COLO668 (cell line): ENCODE measurements at regions not wholly inside any gene's neighbourhood (a gene's known extent, or its start where the extent isn't known, plus 50 kb on each side); places are given as distances from the start of the nearest gene placed in this dataset.

Experiments
- DNase-seq: peaks from one replicate; lab custom pipeline; 2025; ENCODE audit not compliant: unreplicated experiment; lab: John Stamatoyannopoulos, UW

DNA sequence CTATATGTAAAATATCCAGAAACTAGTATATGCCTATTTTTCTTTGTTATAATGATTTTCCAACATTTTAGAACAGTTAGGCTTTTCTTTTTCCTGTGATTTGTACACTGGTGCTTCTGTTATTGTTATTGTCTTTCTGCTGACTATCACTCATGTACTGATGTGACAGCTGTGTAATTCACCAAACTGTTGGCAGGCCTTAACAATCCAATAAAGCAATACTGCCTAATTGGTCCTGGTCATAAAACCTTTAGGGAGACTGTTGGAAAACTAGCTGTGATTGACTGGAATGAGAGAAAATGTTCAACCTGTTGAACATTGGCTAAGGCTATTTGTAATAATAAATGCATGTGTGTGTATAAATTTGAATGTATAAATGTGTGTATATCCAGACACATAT, 956.6 kb downstream of the REEP3 start:
- DNase-seq = no peak

DNA sequence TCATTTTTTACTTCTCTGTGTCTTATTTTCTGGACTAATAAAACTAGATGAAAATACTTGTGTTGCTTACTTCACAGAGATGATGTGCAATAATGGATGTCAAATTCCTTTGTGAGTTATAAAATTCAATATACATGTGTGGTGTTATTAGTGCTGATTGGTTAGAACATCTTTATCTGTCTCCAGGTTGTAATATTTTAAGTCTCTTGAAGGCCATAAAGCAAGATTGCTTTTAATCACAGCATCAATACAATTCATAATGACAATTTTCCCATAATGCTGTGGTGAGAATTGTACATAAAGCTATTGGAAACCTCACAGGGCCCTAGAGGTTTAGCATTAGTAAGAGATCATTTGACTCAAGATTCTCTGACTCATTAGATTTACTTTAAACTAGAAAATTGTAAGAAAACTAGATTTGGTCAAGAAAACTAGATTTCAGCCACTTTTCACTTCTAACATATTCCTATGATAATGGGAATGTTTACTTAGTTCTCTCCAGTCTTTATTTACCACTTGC, 963.7 kb downstream of the REEP3 start:
- no peak for DNase-seq

DNA sequence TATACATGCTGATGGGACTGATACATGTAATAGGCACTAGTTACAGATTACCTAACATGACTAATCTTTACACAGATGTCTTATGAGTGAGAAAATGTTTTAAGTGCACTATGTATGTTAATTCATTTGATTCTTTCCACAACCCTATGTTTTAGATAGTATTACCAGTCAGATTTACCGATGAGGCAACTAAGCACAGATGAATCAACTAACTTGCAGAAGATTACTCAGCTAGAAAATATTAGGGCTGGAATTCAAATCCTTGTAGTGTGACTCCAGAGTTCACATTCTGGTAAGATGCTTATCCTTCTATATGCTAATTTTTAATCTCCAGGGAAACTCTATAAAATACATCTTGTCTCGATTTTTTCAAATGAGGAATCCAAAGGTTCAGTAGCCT, 964.9 kb downstream of the REEP3 start:
- no peak for DNase-seq

DNA sequence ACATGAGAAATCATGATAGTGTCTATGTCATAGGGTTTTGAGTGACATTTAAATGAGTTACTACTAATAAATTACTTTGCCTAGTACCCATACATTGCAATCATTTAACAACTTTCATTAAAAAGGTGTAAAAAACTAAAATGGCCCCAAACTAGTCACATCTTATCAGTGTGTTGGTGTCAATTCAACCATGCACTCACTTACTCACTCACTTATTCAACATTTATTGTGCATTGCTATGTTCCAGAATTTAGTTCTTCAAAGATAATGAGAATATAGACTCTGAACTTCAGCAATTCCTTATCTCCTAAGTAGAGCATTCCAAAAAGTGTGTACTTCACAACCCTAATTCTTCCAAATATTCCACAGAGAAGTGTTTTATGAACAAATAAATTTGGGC, 965.7 kb downstream of the REEP3 start:
- no peak for DNase-seq

DNA sequence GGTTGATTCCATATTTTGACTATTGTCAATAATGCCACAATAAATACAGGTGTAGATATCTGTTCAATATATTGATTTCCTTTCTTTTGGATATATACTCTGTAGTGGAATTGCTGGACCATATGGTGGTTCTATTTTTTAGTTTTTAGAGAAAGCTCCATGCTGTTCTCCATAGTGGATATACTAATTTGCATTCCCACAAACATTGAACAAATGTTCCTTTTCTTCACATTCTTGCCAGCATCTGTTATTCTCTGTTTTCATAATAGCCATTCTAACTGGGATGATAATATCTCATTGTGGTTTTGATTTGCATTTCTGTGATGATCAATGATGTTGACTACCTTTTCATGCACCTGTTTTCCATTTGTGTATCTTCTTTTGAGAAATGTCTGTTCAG, 973.7 kb downstream of the REEP3 start:
- no peak for DNase-seq

DNA sequence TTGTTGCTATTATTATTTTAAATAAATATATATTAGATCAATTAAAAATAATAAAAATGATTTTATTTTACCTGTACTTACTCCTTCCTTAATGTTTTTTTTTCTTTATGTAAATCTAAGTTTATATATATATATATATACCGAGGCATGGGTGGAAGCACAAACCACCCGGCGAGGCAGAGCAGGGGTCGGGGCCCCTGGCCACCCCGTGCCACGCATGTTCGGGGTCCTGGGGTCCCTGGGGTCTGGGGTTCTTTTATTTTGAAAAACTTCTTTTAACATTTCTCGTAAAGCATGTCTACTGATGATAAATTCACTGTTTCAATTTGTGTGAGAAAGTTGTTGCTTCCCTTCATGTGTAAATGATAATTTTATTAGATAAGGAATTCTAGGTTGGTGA, 976.1 kb downstream of the REEP3 start:
- DNase-seq = no peak

DNA sequence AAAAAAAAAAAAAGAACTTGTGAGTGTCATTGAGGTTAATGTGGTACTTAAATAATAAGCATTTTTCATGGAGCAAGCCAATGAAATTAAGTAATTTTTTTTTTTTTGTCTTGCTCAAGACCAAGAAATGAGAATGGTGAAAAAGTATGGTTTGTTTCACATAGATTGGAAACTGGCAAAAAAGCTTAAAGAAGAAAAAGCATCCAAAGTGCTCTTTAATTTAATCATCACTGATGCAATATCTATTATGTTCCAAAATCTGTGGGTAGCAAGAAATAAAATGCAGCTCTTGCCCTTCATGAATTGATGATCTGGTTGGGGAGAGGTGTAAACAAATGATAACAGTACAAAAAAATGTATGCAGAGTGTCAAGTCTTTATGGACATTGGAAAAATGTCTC, 980.6 kb downstream of the REEP3 start:
- no peak for DNase-seq

DNA sequence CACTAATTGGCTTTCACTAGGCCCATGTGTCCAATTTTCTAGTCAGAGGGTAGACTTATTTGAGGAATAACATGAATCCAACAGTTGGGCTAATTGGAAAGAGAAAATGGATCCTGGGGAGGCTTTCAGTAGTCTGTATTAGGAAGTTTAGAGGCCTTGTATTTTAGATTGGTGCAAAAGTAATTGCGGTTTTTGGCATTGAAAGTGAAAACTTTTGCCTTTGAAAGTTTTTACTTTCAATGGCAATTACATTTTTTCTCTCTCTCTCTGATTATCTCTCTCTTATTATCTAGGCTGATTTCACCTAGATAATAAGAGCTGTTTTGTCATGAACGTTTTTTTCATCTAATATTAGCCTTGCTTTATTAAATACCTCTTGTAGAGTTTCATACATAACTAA, 981.7 kb downstream of the REEP3 start:
- DNase-seq = no peak

DNA sequence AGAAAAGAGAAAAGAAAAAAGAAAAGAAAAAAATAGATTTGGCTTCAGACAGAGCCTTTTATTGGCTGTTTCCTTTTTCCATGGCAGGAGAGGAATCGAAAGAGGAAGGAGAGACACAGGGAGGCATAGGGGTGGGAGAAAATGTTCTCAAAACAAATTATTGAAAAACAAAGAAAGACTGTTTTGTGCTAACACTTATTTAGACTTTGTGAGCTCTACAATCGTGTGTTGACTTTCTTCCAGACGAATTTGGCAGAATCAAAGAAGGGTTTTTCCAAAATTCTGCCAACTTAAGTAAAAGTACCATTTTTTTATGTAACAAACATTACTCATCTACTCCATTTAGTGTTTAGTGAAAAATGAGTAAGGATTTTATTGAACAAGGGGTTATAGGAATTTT, 982.2 kb downstream of the REEP3 start:
- no peak for DNase-seq

DNA sequence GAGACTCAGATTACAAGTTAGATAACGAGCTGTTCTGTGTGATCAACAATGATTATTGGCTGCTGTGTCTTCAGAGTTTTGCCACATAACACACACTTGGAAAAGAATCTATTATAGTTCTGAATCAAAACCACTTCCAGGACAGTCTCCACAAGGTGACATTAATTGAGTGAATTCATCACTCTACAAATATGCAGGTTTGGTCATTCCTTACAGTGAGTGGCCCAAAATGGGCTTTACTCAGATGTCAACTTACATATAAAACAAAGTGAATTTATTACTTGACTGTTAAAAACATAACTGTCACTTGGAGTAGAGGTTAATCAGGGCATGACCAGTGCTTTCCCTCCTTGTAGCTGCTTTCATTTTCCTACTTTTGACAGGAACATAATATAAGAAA, 984.3 kb downstream of the REEP3 start:
- DNase-seq = no peak

DNA sequence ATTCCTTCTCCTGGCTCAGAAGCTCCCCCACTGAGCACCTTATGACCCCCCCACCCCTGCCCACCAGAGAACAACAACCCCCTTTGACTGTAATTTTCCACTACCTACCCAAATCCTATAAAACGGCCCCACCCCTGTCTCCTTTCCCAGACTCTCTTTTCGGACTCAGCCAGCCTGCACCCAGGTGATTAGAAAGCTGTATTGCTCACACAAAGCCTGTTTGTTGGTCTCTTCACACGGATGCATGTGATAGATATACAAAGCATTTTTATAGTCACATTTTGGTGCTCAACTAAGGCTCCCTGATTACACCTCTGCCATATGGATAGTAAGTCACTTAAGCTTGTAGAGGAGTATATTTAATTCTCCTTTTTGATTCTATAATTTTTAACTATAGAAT, 985.8 kb downstream of the REEP3 start:
- no peak for DNase-seq

DNA sequence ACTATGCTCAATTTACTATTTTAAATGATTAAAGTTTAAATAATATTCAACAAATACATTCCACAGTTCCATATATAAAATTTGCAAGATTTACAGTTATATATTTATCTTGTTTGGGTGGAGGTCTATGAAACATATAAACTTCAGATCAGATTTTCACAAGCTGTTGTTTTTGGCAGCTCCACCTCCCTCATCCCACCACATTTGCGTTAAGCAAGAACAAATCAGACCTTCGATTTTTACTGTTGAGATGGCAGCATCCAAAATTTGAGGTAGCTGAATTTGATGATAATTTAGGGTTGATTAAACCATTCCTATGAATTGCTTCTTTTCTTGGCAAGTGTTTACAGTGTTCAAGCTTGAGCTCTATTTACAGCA, 986.4 kb downstream of the REEP3 start:
- no peak for DNase-seq

DNA sequence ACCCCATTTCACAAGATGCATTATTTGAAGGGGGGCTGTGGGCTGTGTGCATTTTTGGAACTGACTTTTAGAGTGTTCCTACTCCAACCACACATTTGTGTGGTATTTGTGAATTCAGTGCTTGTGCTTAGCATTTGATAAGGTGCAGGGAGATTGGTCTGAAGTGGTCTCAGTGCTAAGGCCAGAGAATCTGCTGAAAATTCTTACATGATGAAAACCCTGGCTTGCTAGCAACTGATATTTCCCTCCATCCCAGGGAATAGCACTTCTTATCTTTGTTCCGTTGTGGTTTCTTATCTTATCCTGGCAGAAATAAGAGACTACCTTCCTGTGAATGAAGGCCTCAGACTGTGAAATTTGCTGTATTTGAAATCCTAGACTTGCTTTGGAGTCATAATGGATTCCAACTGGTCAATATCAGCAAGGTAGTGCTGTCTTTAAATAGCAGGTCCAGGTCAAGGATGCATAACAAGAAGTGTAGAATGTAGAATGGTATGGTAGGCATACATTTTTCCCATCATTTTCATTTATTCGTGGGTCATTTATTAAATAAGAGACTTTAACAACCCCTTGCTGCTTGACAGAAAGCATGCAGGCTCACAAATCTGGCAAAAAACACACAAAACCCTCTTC, 986.9 kb downstream of the REEP3 start:
- DNase-seq = no peak

DNA sequence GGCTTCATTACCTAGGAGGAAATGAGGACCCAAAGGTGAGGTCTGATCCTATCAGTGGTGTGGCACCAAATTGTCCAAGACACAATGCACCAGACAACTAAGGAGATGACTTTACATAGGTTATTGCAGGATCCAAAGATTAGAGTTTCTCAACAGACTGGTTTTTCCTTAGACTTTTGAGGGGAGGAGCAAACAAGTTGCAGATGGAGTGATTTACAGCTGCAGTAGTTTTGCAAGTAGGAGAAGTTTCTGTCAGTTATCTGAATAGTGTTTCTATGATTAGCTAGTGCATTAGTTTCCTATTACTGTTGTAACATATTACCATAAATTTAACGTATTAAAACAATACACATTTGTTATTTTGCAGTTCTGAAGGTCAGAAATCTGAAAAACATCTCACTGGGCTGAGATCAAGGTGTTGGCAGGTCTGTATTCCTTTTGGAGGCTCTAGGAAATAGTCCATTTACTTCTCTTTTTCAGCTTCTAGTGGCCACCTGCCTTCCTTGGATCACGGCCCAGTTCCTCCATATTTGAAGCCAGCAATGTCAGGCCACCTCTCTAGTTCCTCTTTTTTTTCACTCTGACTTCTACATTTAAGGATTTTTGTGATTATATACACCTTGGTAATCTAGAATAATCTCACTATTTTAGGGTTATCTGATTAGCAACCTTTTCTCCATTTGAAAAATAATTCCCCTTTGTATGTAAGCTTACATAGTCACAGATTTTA, 994.9 kb downstream of the REEP3 start:
- DNase-seq = no peak

DNA sequence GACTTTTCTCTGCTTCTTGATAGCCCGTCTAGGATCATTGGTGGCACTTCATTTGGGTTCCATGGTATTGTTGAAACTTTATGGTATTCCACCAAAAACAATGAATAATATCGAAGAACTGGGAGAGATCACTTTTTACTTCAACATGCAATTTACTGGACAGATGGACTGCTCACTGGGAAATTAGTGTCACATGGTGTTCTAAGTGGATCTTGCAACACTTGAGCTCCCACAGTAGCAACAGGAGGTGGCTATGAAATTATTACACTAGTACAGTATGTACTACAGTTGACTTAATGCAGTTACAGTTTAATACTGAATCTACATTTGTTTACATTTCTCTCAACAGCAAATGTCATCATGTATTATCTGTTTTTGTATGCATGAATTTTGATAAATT, 997.3 kb downstream of the REEP3 start:
- DNase-seq = no peak

DNA sequence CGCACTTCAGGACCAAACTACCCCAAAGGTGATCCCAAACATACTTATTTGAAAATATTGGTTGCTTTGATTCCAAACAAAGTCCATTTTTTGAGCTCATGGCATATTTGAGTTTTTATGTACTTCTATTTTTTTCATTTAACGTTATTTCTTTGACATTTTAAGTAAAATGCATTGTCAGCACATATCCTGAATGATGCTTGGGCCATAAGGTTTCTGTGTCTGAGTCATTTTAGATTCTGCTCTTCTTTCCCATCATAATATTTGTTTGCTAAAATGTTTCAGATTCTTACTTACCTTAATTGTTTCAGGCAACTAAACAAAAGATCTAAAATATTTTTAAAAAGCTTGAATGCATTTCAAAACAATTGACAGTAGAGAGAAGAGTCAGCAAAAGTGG, 998.2 kb downstream of the REEP3 start:
- DNase-seq = no peak

DNA sequence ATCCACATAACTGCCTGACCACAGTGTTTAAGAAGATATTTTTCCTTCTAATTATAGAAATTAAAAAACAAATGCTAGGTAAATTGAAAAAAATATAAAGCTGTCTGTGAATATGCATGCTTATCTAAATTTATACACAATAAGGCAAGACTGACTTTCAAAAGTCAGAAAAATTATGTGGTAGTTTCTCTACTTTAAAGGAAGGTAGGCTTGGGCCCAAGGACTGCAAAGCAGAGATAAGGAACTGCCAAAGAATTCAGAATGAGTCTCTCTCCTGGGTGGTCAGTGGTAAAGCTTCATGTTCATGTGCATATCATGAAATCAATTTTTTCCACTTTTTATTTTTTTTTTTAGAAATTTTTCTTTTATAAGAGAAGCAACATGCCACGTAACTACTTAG, 998.6 kb downstream of the REEP3 start:
- no peak for DNase-seq

DNA sequence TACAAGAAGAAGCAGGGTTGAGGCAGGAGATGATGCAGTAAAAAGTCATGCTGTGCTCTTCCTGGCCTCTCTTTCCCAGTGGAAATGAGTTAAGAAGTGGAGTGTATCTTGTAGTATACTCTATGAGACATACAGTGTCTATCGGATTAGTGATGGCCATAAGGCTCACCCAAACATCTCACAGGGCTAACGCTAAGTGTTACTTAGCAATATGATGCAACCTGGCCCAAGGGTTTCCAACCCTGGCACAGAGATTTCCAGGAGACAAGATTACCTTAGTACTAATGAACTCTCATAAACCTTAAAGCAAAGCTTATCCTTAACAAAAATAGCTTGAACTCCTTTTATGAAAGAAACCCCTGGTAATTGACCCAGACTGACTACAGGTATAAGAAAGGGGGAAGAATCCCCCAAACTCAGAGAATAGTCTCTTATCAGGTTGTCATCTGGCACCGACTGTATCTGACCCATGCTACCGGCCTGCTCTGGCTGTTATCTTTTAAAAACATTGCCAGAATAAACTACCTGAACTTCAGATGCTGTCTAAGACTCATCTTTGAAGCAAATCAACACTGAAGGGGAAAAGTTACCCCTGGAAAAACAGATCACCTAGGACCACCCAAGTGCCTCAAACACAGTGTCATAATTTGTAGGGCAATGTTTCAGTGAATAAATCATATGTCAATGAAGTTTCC, 1002.0 kb downstream of the REEP3 start:
- DNase-seq = no peak

DNA sequence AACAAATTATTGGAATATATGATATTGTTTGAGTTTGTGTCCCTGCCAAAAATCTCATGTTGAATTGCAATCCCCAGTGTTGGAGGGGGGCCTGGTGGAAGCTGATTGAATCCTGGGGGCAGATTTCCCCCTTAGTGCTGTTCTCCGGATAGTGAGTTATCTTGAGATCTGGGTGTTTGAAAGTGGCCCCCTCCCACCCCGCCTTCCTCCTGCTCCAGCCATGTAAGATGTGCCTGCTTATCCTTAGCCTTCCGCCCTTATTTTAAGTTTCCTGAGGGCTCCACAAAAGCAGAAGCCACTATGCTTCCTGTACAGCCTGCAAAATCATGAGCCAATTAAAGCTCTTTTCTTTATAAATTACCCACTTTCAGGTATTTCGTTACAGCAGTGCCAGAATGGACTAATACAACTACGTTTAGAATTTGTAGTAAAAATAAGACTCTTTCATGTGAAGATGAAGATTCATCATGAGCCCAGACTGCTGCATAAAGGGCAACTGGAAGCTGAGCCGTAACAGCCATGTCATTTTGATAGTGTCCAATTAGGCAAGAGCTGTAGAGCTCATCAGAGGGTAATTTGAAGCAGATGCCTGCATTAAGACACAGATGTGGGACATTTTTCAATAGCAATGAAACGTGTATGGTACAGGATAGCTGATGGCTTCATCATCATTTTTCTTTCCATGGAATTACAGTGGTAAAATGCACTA, 1007.2 kb downstream of the REEP3 start:
- DNase-seq = no peak

DNA sequence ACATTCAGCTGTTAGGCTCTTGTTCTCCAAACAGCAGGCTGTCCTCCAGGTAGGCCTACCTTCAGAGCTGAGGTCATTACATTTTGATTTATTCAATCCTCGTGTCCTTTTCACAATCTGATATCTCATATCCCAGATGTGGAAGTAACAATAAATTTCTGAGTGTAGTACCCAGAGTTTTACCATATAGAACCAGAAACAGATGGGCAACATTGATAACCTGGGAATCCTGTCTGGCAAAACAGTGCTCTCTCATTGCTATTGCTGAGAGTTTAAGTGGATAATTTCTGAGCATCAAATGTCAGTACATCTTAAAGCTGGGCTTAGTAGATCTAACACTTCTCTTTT, 1007.8 kb downstream of the REEP3 start:
- no peak for DNase-seq

DNA sequence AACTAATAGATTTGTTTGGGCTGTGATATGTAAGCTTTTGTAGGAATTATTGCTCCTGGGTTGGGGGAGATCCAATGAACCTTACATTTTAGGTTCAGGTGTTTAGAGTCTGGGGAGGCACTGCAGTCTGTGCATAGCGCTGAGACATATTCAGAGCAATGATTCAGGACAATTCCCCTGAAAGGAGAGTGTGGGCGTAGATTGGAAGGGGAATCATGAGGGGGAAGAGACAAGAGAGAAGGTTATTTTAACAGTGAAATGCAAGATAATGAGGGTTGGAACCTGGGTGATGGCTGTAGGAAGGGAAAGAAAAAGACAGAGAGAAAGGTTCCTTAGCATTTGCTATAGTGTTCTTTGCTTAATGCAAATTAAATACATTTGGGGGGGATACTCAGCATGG, 1013.4 kb downstream of the REEP3 start:
- DNase-seq = no peak
